ENCODE measurements at regions not wholly inside any gene's neighbourhood (a gene's known extent, or its start where the extent isn't known, plus 50 kb on each side); places are given as distances from the start of the nearest gene placed in this dataset.

- H3K9me3 ChIP-seq (replicated peaks) = no peaks in the 10 kb centered on the region
- H3K4me3 ChIP-seq = no peak overlapping the region
- no peaks in the 10 kb centered on the region for H3K36me3 ChIP-seq
- no peak overlapping the region for H3K27ac ChIP-seq
- no peaks in the 10 kb centered on the region for H3K4me1 ChIP-seq (replicated peaks)
- DNase-seq (ENCODE audit: low read depth in 1 of 2, low spot score in 2 of 2) = no peak
- no peaks in the 10 kb centered on the region for H3K27me3 ChIP-seq (replicated peaks)
Observed at GRCh38 chr20:60372822-60373221, 414.6 kb downstream of the CDH26 start.

- Histone ChIP-seq H3K9me3 (replicated peaks) (no peaks in the 10 kb centered on the region), H3K27ac (no peak overlapping the region), H3K27me3 (replicated peaks) (no peaks in the 10 kb centered on the region), H3K4me3 (no peak overlapping the region), H3K4me1 (replicated peaks) (no peaks in the 10 kb centered on the region), H3K36me3 (no peaks in the 10 kb centered on the region)
- no peak for DNase-seq (ENCODE audit: low read depth in 1 of 2, low spot score in 2 of 2)
Observed at GRCh38 chr20:60378620-60379019, 420.4 kb downstream of the CDH26 start.

DNA sequence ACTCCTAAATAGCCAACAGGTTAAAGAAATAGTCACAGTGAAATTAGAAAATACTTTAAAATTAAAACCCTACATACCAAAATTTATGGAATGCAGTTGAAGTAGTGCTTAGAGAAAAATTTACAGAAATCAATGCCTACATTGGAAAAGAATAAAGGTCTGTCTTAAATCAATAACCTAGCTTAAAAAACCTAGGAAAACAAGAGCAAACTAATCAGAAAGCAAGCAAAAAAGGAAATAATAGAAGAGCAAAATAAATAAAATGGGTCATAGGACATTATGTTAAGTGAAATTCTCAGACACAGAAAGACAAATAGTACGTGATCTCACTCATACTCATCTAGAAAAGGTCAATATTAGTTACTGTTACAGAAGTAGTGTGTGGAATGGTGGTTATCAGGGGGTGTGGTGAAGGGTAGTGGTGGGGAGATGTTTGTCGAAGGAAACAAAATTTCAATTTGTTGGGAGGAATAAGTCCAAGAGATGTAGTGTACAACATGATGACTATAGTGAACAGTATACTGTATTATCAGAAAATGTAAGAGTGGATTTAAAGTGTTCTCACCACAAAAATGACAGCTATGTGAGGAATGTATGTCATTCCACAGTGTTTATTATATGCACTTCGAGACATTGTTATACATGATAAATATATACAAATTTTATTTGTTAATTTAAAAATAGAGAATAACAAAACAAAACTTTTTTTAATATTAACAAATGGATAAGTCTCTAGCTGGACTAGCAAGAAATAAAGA, 423.6 kb downstream of the CDH26 start:
- Histone ChIP-seq H3K27ac (no peak overlapping the region), H3K4me3 (no peak overlapping the region), H3K4me1 (replicated peaks) (no peaks in the 10 kb centered on the region), H3K9me3 (replicated peaks) (no peaks in the 10 kb centered on the region), H3K36me3 (no peaks in the 10 kb centered on the region), H3K27me3 (replicated peaks) (no peaks in the 10 kb centered on the region)
- DNase-seq (ENCODE audit: low read depth in 1 of 2, low spot score in 2 of 2) = peak in 1 of 2 experiments; percentile 16

DNA sequence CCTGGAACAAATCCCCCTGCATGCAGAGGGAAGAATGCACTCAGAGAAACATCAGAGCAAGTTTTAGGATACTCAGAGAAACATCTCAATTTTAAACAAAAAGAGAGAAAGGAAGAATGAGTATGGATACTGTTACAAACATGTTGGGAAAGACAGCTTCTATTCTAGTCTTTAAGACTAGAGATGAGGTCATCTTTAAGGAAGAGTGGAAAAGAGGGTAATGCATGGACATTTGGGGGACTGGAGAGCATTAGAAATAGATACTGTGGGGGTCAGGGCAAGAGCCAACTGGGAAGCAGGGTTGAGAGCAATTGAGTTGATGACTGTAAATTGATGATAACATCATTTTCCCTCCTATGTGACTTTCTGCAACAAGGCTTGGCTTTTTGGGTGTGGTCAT, 431.2 kb downstream of the CDH26 start:
- Histone ChIP-seq H3K27ac (no peak overlapping the region), H3K27me3 (replicated peaks) (peaks cover 13% of the 10 kb centered on the region; the same call in 1 of the 2 replicates), H3K36me3 (no peaks in the 10 kb centered on the region), H3K4me3 (no peak overlapping the region), H3K9me3 (replicated peaks) (no peaks in the 10 kb centered on the region), H3K4me1 (replicated peaks) (no peaks in the 10 kb centered on the region)
- no peak for DNase-seq (ENCODE audit: low read depth in 1 of 2, low spot score in 2 of 2)

DNA sequence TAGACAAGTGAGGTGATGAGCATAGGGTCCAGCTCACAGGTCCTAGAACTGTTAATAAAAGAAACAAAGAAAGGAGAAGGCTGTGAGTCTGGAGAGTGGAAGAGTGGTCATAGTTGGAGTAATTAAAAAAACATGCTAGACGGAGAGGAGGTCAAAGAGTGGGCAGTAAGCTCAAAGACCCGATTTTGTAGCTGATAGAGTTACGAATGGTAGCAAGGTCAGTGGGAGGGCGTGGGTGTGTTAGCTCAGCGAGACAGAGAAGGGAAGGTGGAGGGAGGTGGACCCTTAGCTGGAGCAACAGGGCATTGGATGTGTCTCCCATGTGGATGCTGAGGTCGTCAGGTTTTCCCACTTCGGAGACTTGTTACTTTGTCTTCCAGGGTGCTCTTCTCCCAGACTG, 431.7 kb downstream of the CDH26 start:
- Histone ChIP-seq H3K4me1 (replicated peaks) (no peaks in the 10 kb centered on the region), H3K9me3 (replicated peaks) (no peaks in the 10 kb centered on the region), H3K4me3 (no peak overlapping the region), H3K27me3 (replicated peaks) (peaks cover 13% of the 10 kb centered on the region; the same call in 1 of the 2 replicates), H3K27ac (no peak overlapping the region), H3K36me3 (no peaks in the 10 kb centered on the region)
- no peak for DNase-seq (ENCODE audit: low read depth in 1 of 2, low spot score in 2 of 2)

- no peak overlapping the region for H3K27ac ChIP-seq
- H3K4me3 ChIP-seq = no peak overlapping the region
- H3K4me1 ChIP-seq (replicated peaks) = no peaks in the 10 kb centered on the region
- no peak for DNase-seq (ENCODE audit: low read depth in 1 of 2, low spot score in 2 of 2)
- 0 out of 2 replicates have a peak, but pooled peaks cover 7% of the 10 kb centered on the region for H3K27me3 ChIP-seq (replicated peaks)
- no peaks in the 10 kb centered on the region for H3K36me3 ChIP-seq
- H3K9me3 ChIP-seq (replicated peaks) = no peaks in the 10 kb centered on the region
Observed at GRCh38 chr20:60395991-60396390, 437.8 kb downstream of the CDH26 start.

DNA sequence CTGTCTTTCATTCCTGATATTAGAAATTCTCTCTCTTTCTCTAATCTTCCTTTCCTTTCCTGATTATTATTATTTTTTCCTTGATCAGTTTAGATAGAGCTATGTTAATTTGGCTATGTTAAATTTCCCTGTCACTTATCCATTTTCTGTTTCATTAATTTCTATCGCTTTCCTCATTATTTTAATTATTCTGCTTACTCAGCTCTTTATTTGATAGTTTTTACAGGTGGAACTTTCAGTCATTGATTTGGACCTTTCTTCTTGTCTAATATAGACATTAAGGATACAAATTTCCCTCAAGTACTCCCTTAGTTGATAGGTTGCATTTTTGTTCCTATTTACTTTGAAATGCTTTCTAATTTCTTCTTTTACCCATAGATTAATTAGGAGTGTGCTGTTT, 442.3 kb downstream of the CDH26 start:
- no peak for DNase-seq (ENCODE audit: low read depth in 1 of 2, low spot score in 2 of 2)
- Histone ChIP-seq H3K4me3 (no peak overlapping the region), H3K4me1 (replicated peaks) (no peaks in the 10 kb centered on the region), H3K27ac (no peak overlapping the region), H3K9me3 (replicated peaks) (no peaks in the 10 kb centered on the region), H3K27me3 (replicated peaks) (no peaks in the 10 kb centered on the region), H3K36me3 (no peaks in the 10 kb centered on the region)

DNA sequence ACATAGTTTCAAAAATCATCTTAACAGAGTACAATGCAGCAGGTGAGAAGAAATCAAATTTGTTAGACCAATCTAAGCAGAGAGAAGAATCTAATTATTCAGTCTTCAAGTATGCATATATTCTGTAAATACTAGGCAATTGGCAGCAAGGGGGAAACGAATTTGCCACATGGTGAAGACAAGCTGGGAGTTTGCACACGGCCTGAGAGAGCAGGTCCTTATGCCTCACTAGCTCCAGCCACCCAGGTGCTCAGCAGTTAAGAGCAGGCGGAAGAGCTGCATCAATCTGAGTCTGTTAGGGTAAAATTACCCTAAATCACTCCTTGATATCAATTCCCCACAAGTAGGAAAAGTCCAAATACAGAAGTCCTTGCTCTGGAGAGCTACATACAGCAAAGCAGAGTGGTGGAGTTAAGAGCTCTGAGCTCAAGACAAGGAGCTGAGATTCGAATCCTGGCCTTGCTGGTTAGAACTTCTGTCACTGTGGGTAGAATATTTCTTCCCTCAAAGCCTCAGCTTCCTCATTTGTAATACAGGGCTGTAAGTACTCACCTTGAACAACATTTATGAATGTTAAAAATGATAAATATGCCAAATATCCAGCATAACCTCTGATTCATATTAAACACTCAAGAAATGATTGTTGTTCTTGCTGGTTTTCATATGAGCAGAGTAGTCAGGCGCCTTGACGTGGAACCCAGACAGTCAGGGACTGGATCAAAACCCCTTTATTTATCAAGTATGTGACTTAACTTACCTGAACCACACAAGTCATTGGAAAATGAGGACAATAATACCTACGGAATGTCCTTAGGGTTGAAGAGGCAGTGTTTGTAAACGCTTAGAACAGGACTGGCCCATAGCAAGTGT, 444.2 kb downstream of the CDH26 start:
- Histone ChIP-seq H3K27ac (no peak overlapping the region), H3K4me3 (no peak overlapping the region), H3K4me1 (replicated peaks) (no peaks in the 10 kb centered on the region), H3K9me3 (replicated peaks) (no peaks in the 10 kb centered on the region), H3K36me3 (no peaks in the 10 kb centered on the region), H3K27me3 (replicated peaks) (no peaks in the 10 kb centered on the region)
- DNase-seq (ENCODE audit: low read depth in 1 of 2, low spot score in 2 of 2) = no peak

DNA sequence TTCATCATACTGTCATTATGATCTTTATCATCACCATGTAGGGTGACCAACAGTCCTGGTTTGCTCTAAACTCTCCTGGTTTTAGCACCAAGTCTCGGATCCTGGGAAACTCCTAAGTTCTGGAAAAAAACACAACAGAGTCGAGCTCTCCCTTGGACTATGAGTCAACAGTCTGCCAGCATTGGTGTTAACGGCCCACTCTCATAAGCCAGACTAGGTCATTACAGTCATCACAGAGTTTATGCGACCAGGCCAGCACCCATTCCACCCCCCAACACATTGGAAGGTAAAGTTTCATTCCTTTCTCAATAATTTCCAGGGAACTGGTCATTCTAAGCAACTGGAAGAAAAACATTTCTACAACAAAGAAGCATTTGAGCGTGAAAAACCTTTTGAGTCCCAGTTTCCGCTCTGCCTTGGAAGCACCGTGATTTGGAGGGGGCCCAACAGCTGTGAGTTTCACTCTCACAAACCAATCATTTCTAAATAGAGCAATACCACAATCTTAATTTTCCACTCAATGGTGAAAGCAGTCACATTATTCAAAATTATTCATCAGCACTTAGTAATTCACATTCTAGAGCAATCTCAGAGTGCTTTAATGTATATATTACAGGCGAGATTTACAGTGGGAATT, 445.0 kb downstream of the CDH26 start:
- Histone ChIP-seq H3K27ac (no peak overlapping the region), H3K9me3 (replicated peaks) (no peaks in the 10 kb centered on the region), H3K27me3 (replicated peaks) (no peaks in the 10 kb centered on the region), H3K4me3 (no peak overlapping the region), H3K36me3 (no peaks in the 10 kb centered on the region), H3K4me1 (replicated peaks) (no peaks in the 10 kb centered on the region)
- no peak for DNase-seq (ENCODE audit: low read depth in 1 of 2, low spot score in 2 of 2)

DNA sequence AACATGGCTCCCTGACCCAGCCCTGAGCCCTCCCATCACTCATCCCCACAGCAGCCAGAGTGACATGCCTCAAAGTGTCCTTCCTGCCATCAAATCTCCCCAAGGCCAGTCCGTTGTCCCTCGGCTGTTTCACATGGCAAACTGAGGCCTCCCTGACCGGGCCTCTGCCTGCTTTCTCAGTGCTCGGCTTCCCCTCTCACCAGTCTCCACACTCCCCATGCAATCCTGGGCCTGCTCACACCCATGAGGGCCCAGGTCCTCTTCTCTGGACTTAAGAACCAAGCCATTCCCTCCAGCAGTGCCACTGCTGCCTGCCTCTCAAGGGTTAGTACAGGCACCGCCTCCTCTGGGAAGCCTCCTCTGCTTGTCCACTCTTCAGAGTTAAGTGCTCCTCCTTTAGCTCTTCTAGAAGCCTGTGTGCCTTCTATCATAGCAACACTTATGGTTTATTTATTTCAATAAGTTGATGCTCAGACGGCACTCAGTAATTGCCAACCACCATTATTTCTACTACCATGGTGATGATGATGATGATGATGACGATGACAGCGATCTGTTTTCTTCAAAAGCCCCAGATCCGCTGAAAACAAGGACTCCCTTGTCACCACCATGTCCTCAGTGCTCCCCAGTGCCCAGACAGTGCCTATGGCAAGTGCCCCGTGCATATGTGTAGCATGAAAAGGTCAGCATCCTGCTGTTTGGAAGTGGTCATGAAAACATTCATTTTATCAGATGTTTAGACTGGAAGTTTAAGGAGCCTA, 449.0 kb downstream of the CDH26 start:
- peaks cover 3% of the 10 kb centered on the region; the same call in 1 of the 2 replicates for H3K9me3 ChIP-seq (replicated peaks)
- H3K36me3 ChIP-seq = no peaks in the 10 kb centered on the region
- no peak overlapping the region for H3K4me3 ChIP-seq
- no peaks in the 10 kb centered on the region for H3K27me3 ChIP-seq (replicated peaks)
- no peaks in the 10 kb centered on the region for H3K4me1 ChIP-seq (replicated peaks)
- no peak for DNase-seq (ENCODE audit: low read depth in 1 of 2, low spot score in 2 of 2)
- no peak overlapping the region for H3K27ac ChIP-seq

DNA sequence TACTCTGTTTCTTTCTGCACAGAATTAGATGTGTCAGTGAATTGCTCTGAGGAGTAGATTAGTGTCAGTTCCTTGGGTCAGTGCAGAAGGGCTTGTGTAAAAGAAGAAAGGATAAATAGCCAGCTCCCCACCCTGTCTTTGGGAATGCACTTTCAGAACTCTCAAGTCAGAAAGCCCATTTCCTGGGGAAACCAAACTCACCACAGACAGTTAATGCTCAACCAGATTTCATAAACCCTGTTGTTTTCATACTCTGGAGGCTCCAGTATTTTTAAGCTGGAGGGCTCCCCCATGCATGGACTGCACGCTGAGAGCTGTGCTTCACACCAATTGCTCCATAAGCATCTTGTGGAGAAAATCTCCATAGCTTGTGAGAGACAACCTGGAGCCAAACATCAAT, 449.7 kb downstream of the CDH26 start:
- H3K27ac ChIP-seq = no peak overlapping the region
- no peaks in the 10 kb centered on the region for H3K4me1 ChIP-seq (replicated peaks)
- H3K27me3 ChIP-seq (replicated peaks) = no peaks in the 10 kb centered on the region
- no peaks in the 10 kb centered on the region for H3K36me3 ChIP-seq
- peaks cover 3% of the 10 kb centered on the region; the same call in 1 of the 2 replicates for H3K9me3 ChIP-seq (replicated peaks)
- H3K4me3 ChIP-seq = no peak overlapping the region
- no peak for DNase-seq (ENCODE audit: low read depth in 1 of 2, low spot score in 2 of 2)

DNA sequence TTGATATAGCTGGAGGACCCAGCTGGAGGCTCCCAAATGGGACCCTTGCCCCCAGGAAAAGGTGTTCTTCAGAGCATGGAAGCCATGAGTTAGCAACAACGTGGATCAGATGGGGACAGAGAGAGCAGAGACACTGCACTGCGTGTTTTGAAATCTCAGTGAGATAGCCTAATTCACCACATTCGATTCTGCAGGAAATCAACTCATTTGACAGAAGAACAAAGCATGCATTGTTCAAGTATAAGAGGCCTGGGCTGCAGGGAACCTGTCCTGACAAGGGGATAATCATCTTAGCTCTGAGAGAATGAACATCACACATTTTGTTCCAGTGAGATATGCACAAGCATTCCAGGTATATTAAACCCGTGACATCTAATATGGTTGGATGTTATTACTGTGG, 450.2 kb downstream of the CDH26 start:
- no peaks in the 10 kb centered on the region for H3K36me3 ChIP-seq
- H3K27me3 ChIP-seq (replicated peaks) = no peaks in the 10 kb centered on the region
- H3K9me3 ChIP-seq (replicated peaks) = peaks cover 3% of the 10 kb centered on the region; the same call in 1 of the 2 replicates
- no peak for DNase-seq (ENCODE audit: low read depth in 1 of 2, low spot score in 2 of 2)
- no peak overlapping the region for H3K27ac ChIP-seq
- H3K4me3 ChIP-seq = no peak overlapping the region
- no peaks in the 10 kb centered on the region for H3K4me1 ChIP-seq (replicated peaks)

- H3K4me3 ChIP-seq = no peak overlapping the region
- H3K36me3 ChIP-seq = no peaks in the 10 kb centered on the region
Observed at GRCh38 chr20:60410618-60411264, 452.5 kb downstream of the CDH26 start.

More at GRCh38 chr20:60410618-60411264, 452.5 kb downstream of the CDH26 start:
- DNase-seq (ENCODE audit: low read depth in 1 of 2, low spot score in 2 of 2) = no peak
- no peak overlapping the region for H3K27ac ChIP-seq
- peaks cover 4% of the 10 kb centered on the region; the same call in 1 of the 2 replicates for H3K27me3 ChIP-seq (replicated peaks)
- H3K4me1 ChIP-seq (replicated peaks) = no peaks in the 10 kb centered on the region
- H3K9me3 ChIP-seq (replicated peaks) = peaks cover 3% of the 10 kb centered on the region; the same call in 1 of the 2 replicates
